ENCODE measurements at regions not wholly inside any gene's neighbourhood (a gene's known extent, or its start where the extent isn't known, plus 50 kb on each side); places are given as distances from the start of the nearest gene placed in this dataset.

DNA sequence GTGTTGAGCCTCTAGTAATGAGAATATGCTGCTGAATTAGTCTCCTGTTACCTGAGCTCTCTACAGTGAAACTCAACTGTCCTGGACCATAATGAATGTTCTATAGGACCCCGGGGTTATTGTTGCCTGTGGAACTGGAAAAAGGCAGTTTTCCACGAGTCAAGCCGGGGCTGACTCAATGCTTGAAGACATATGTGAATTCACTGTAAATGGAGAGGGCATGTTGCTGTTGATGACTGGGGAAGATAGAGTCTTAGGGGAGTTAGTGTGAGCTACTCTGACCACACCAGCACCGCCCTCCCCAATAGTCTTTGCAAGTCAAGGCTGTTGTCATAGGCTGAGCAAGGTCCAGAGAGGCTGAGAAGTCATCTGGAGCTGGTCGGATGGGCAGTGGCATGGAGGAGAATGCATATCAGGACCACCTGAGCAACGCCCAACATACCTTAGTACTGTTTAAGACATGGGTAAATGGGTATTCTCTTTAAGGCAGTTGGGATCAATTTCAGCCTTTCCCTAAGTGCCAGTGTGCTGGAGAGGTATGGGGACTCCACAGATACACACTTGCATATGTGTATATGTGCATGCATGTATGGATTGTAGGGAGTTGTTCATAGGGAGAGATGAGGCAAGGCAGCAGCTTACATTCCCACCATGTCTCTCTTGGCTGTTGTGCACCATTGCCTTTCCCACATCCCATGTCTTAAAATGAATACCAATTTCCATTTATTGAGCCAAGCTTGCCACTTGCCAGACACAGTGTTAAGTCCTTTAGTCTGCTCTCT is 230.1 kb upstream of the NAV2 start:
- H3K27ac ChIP-seq (ENCODE audit: low read depth, low read length, poor library complexity, severe bottlenecking): no peak overlapping the region
- no TSS peak for BruUV-seq (replicated peaks)
- no peaks in the 10 kb centered on the region for H3K36me3 ChIP-seq (ENCODE audit: insufficient read depth, low read length, poor library complexity, severe bottlenecking)
- H3K4me3 ChIP-seq (ENCODE audit: low read depth, low read length, poor library complexity, severe bottlenecking): no peak overlapping the region
- POLR2A ChIA-PET (ENCODE audit: low non-redundant PET): no interaction called here
- intact Hi-C loops (cut with micrococcal nuclease; ENCODE audit: unreplicated experiment): no loop called here
- H3K4me1 ChIP-seq (ENCODE audit: insufficient read depth, low read length, poor library complexity, severe bottlenecking): no peaks in the 10 kb centered on the region
- no peaks in the 10 kb centered on the region for H3K9me3 ChIP-seq (ENCODE audit: low read depth, low read length, poor library complexity, severe bottlenecking)
- H3K27me3 ChIP-seq (replicated peaks; ENCODE audit: insufficient read depth, low read depth, low read length, poor library complexity): no peaks in the 10 kb centered on the region
- TF ChIP-seq, protein P1, sequence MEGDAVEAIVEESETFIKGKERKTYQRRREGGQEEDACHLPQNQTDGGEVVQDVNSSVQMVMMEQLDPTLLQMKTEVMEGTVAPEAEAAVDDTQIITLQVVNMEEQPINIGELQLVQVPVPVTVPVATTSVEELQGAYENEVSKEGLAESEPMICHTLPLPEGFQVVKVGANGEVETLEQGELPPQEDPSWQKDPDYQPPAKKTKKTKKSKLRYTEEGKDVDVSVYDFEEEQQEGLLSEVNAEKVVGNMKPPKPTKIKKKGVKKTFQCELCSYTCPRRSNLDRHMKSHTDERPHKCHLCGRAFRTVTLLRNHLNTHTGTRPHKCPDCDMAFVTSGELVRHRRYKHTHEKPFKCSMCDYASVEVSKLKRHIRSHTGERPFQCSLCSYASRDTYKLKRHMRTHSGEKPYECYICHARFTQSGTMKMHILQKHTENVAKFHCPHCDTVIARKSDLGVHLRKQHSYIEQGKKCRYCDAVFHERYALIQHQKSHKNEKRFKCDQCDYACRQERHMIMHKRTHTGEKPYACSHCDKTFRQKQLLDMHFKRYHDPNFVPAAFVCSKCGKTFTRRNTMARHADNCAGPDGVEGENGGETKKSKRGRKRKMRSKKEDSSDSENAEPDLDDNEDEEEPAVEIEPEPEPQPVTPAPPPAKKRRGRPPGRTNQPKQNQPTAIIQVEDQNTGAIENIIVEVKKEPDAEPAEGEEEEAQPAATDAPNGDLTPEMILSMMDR (conservative IDR thresholded peaks at IDR 0.05; ENCODE audit: low read depth, low read length): no peak
- no peak for TF ChIP-seq EZH2 (IDR thresholded peaks at IDR 0.05; ENCODE audit: borderline replicate concordance, low read depth, low read length, poor library complexity, severe bottlenecking)
- CTCF ChIA-PET: no interaction called here
- DNase-seq (ENCODE audit: low spot score): no peak

DNA sequence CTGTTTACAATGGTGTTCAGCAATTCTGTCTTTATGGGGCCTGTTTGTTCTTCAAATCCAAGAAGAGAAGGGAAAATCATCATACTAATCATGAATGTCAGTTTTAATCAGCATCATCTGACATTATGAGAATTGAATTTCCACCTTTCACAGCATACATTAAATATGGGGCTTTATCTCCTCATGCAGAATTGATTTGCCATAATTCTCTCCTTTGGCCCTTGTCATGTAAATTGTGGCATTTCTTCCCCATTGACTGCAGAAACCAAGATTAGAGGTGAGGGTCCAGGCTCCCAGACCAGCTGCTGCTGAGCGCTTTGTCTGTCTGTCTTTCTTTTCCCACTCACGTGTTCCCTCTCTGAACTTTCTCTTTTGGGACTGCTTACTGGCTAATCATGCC is 232.1 kb upstream of the NAV2 start:
- no peaks in the 10 kb centered on the region for H3K9me3 ChIP-seq (ENCODE audit: low read depth, low read length, poor library complexity, severe bottlenecking)
- TF ChIP-seq EZH2 (IDR thresholded peaks at IDR 0.05; ENCODE audit: borderline replicate concordance, low read depth, low read length, poor library complexity, severe bottlenecking): no peak
- TF ChIP-seq, protein P1 (conservative IDR thresholded peaks at IDR 0.05; ENCODE audit: low read depth, low read length): no peak
- POLR2A ChIA-PET (ENCODE audit: low non-redundant PET): no interaction called here
- H3K4me3 ChIP-seq (ENCODE audit: low read depth, low read length, poor library complexity, severe bottlenecking): no peak overlapping the region
- DNase-seq (ENCODE audit: low spot score): no peak
- BruUV-seq (replicated peaks): no TSS peak
- CTCF ChIA-PET: no interaction called here
- H3K4me1 ChIP-seq (ENCODE audit: insufficient read depth, low read length, poor library complexity, severe bottlenecking): no peaks in the 10 kb centered on the region
- no peaks in the 10 kb centered on the region for H3K27me3 ChIP-seq (replicated peaks; ENCODE audit: insufficient read depth, low read depth, low read length, poor library complexity)
- no peak overlapping the region for H3K27ac ChIP-seq (ENCODE audit: low read depth, low read length, poor library complexity, severe bottlenecking)
- intact Hi-C loops (cut with micrococcal nuclease; ENCODE audit: unreplicated experiment): no loop called here
- H3K36me3 ChIP-seq (ENCODE audit: insufficient read depth, low read length, poor library complexity, severe bottlenecking): no peaks in the 10 kb centered on the region

DNA sequence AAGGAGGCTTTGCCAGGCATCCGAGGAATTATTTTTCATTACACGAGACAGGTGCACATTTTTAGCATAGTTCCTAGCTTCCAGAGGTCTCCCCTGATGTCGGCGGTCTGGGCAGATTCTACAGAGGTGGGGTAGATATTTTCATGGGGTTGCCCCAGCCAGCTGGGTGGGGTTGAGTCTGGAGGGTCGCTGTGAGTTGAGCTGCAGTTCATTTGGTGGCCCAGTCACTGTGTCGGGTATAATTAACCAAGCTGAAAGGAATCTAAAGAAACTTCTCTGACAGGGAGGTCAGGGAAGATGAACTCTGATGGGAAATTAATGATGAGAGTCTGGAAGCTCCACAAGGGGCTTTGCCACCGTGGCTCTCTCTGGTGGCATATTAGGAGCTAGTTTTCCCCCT is 233.7 kb upstream of the NAV2 start:
- Histone ChIP-seq H3K4me3 (ENCODE audit: low read depth, low read length, poor library complexity, severe bottlenecking) (no peak overlapping the region), H3K36me3 (ENCODE audit: insufficient read depth, low read length, poor library complexity, severe bottlenecking) (no peaks in the 10 kb centered on the region), H3K4me1 (ENCODE audit: insufficient read depth, low read length, poor library complexity, severe bottlenecking) (no peaks in the 10 kb centered on the region), H3K9me3 (ENCODE audit: low read depth, low read length, poor library complexity, severe bottlenecking) (no peaks in the 10 kb centered on the region), H3K27ac (ENCODE audit: low read depth, low read length, poor library complexity, severe bottlenecking) (no peak overlapping the region), H3K27me3 (replicated peaks; ENCODE audit: insufficient read depth, low read depth, low read length, poor library complexity) (no peaks in the 10 kb centered on the region)
- POLR2A ChIA-PET (ENCODE audit: low non-redundant PET): no interaction called here
- TF ChIP-seq, protein P1 (conservative IDR thresholded peaks at IDR 0.05; ENCODE audit: low read depth, low read length): no peak
- TF ChIP-seq EZH2 (IDR thresholded peaks at IDR 0.05; ENCODE audit: borderline replicate concordance, low read depth, low read length, poor library complexity, severe bottlenecking): no peak
- intact Hi-C loops (cut with micrococcal nuclease; ENCODE audit: unreplicated experiment): no loop called here
- no peak for DNase-seq (ENCODE audit: low spot score)
- CTCF ChIA-PET: no interaction called here
- no TSS peak for BruUV-seq (replicated peaks)

Data from A673 (cell line).